MM.1S (cell line): ENCODE measurements at regions not wholly inside any gene's neighbourhood (a gene's known extent, or its start where the extent isn't known, plus 50 kb on each side); places are given as distances from the start of the nearest gene placed in this dataset.

Experiments
- CTCF ChIP-seq: fragments of 300-600 bp; sonication (generic); IDR thresholded peaks from 2 replicates; pipeline ENCODE4 v1.5.1; 2016; ENCODE audit warnings: antibody characterized with exemption, low read length, mixed read lengths
- EZH2 ChIP-seq: fragments of 300-600 bp; sonication (generic); optimal IDR thresholded peaks from 2 replicates; pipeline ENCODE3; 2017; ENCODE audit warnings: low read depth, mild to moderate bottlenecking, antibody characterized with exemption, low read length, mixed read lengths

DNA sequence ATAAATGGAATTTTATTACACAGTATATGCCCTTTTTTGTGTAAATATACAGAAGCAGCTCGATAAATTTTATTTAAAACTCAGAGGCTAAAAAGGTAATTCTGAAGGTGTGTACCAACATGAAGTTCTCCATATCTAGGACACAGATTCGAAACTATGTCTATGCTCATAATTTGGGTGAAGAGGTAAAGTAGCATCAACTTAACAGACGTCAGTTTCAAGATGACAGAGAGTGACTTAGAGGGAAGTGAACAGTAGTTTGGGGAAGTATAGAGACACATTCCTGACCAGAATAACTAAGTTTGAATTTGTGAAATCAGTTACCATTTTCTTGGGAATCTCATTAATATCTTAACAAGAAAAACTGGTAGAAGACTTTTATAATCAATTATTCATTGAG is 2493.3 kb downstream of the ARAP2 start:
- TF ChIP-seq CTCF (no peak), EZH2 (no peak)
